Astrocyte of the spinal cord (primary cell): ENCODE measurements at regions not wholly inside any gene's neighbourhood (a gene's known extent, or its start where the extent isn't known, plus 50 kb on each side); places are given as distances from the start of the nearest gene placed in this dataset.

Source experiments
- DNase-seq: peaks from one replicate; pipeline ENCODE4 v3.0.0; 2011; ENCODE audit warnings: low read depth, low spot score
- H3K4me3 ChIP-seq: 2 replicates; pipeline ENCODE4 v1.5.1; 2011; ENCODE audit warnings: low read depth, mild to moderate bottlenecking, low read length, moderate library complexity
- in situ Hi-C: cut with HindIII; loops from 2 replicates; pipeline ENCODE4 v1.10.0; 2017; ENCODE audit warnings: low sequenced_read_pairs
- TF ChIP-seq, protein P1 (sequence below): IDR thresholded peaks from 2 replicates; pipeline ENCODE4 v1.5.1; 2012; ENCODE audit warnings: low read depth, mild to moderate bottlenecking, low read length, inconsistent platforms

GRCh38 chr6:95266537-95267258 lies 310.6 kb upstream of the MANEA start:
- peak; percentile 14 for DNase-seq
- in situ Hi-C loops, result no loop called here
- TF ChIP-seq, protein P1, sequence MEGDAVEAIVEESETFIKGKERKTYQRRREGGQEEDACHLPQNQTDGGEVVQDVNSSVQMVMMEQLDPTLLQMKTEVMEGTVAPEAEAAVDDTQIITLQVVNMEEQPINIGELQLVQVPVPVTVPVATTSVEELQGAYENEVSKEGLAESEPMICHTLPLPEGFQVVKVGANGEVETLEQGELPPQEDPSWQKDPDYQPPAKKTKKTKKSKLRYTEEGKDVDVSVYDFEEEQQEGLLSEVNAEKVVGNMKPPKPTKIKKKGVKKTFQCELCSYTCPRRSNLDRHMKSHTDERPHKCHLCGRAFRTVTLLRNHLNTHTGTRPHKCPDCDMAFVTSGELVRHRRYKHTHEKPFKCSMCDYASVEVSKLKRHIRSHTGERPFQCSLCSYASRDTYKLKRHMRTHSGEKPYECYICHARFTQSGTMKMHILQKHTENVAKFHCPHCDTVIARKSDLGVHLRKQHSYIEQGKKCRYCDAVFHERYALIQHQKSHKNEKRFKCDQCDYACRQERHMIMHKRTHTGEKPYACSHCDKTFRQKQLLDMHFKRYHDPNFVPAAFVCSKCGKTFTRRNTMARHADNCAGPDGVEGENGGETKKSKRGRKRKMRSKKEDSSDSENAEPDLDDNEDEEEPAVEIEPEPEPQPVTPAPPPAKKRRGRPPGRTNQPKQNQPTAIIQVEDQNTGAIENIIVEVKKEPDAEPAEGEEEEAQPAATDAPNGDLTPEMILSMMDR, result no peak
- H3K4me3 ChIP-seq, result no peak overlapping the region

DNA sequence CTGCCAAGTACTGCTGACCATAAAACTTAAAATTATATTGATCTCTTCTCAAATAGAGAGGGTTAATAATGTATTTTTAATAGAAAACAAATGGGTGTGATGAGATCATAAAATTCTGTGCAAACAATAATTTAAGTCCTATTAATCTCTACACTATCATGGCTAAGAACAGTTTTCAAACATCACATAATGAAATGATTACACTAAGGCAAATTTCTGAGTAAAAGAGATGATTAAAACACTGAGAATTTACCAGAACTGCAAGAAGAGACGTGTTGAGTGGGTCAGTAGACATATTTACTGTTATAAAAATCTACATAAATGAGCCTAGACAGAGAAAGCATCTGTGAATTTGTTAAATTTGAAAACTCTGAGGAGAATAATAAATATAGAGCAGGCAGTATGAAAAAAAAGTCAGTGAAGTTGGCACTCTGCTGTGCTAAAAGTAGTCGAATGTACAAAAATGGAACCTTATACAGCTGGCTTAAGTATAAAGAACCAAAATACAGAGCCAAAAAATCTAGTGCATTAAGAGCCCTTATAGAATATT lies 302.6 kb upstream of the MANEA start:
- H3K4me3 ChIP-seq, result no peak overlapping the region
- TF ChIP-seq, protein P1, result no peak
- in situ Hi-C loops, result no loop called here
- no peak for DNase-seq

- no peak for DNase-seq
- in situ Hi-C loops, result no loop called here
- TF ChIP-seq, protein P1, result no peak
- H3K4me3 ChIP-seq, result no peak overlapping the region
These were observed 297.7 kb upstream of the MANEA start for GRCh38 chr6:95279616-95280015.

DNA sequence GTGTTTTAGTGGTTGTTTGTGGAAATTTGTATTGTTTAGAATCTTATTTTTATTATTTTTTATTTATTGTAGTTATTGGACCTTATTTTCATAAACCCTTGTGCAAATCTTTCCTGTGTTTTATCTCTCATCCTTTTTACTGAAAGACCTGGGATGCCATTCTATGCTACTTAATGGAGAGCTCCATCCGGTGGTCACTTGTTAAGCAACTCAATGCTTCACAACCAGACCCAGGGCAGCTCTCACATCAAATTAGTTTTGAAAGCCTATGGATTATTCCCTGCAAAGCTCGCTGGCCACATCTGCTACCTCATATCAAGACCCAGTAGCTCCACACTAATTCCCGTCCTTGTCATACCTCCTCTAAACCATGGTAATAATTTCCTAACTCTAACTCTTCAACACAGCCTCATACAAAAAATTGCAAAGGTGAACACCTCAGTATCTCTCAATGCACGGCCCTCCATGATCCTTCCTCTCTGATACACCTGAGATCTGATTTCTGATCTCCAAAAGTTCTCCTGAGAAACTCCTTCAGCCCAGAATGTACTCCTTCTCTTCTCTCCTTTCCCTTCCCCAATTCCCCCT lies 296.6 kb upstream of the MANEA start:
- TF ChIP-seq, protein P1, result peak; percentile 37
- DNase-seq, result peak; percentile 4
- no peak overlapping the region for H3K4me3 ChIP-seq
- in situ Hi-C loops, result no loop called here

GRCh38 chr6:95285881-95286280 lies 291.5 kb upstream of the MANEA start:
- DNase-seq, result no peak
- H3K4me3 ChIP-seq, result no peak overlapping the region
- TF ChIP-seq, protein P1, result no peak
- in situ Hi-C loops, result no loop called here

DNA sequence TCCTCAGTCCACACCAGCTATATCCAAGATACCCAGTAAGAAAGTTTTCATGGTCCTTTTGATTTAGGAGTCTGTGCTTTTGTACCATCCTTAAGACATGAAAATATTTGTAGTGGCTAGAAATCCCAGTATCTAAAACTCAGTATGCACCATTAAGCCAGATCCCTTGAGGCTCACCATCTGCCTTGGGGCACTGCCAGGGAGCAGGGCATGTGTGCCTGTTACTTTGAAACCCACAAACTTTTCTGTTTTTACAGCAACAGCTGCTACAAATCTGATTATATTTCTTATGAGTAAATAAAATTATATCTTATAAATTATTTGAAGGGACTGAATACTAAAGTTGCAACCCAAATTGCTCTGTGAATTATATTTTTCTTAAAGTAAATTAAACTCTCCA lies 290.5 kb upstream of the MANEA start:
- H3K4me3 ChIP-seq, result no peak overlapping the region
- TF ChIP-seq, protein P1, result no peak
- in situ Hi-C loops, result no loop called here
- no peak for DNase-seq
